Keratinocyte (primary cell): ENCODE measurements at regions not wholly inside any gene's neighbourhood (a gene's known extent, or its start where the extent isn't known, plus 50 kb on each side); places are given as distances from the start of the nearest gene placed in this dataset.

ENCODE experiments used
- EZH2 ChIP-seq: IDR thresholded peaks from one replicate; pipeline ENCODE4 v1.6.1; 2012; ENCODE audit warnings: inconsistent platforms, mild to moderate bottlenecking, low read length, moderate library complexity
- TF ChIP-seq, protein P1 (sequence below), 3 experiments: IDR thresholded peaks in 1 of 3; conservative IDR thresholded peaks in 1 of 3; optimal IDR thresholded peaks in 1 of 3; 2 replicates in 2 of 3; 3 replicates in 1 of 3; pipeline versions ENCODE3 to v1.5.1; 2011; ENCODE audit warnings: low read length in 3 of 3, mild to moderate bottlenecking in 3 of 3, moderate library complexity in 2 of 3, control low read depth in 1 of 3, inconsistent platforms in 1 of 3; ENCODE audit not compliant: insufficient read depth in 2 of 3; ENCODE audit errors: extremely low read depth in 1 of 3

DNA sequence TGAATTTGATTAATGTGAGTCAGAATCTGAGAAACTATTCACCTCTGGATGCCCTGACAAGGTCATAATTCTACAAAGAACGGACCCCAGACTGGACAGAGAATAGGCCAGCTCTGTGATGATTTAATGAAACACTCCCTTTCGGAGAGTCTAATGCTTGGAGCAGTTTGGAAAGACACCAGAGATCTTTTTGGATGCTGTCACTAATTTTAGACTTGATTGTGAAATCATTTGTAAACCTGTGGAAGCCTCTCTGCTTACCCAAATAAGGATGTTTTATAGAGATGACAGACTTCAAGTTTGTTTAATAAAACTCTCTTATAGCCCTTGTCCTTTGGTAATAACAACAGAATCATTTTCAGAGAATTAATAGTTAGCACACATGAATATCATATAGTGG is 83.5 kb downstream of the MYL12B start:
- TF ChIP-seq, protein P1, sequence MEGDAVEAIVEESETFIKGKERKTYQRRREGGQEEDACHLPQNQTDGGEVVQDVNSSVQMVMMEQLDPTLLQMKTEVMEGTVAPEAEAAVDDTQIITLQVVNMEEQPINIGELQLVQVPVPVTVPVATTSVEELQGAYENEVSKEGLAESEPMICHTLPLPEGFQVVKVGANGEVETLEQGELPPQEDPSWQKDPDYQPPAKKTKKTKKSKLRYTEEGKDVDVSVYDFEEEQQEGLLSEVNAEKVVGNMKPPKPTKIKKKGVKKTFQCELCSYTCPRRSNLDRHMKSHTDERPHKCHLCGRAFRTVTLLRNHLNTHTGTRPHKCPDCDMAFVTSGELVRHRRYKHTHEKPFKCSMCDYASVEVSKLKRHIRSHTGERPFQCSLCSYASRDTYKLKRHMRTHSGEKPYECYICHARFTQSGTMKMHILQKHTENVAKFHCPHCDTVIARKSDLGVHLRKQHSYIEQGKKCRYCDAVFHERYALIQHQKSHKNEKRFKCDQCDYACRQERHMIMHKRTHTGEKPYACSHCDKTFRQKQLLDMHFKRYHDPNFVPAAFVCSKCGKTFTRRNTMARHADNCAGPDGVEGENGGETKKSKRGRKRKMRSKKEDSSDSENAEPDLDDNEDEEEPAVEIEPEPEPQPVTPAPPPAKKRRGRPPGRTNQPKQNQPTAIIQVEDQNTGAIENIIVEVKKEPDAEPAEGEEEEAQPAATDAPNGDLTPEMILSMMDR (optimal IDR thresholded peaks at IDR 0.05 in 1 of 3, IDR thresholded peaks at IDR 0.05 in 1 of 3, conservative IDR thresholded peaks at IDR 0.05 in 1 of 3; ENCODE audit: extremely low read depth in 1 of 3, insufficient read depth in 2 of 3, low read length in 3 of 3): no peak
- TF ChIP-seq EZH2: no peak
